GM23248 (cell line): ENCODE measurements at regions not wholly inside any gene's neighbourhood (a gene's known extent, or its start where the extent isn't known, plus 50 kb on each side); places are given as distances from the start of the nearest gene placed in this dataset.
"Not testable (repeated sequence)": the region's sequence is repeated elsewhere in the genome, so short reads cannot be mapped to it uniquely, and the experiment has no call there.

Experiments
- EZH2 ChIP-seq: fragments of 200-600 bp; sonication (generic); IDR thresholded peaks from 2 replicates; pipeline ENCODE4 v1.6.1; 2018; ENCODE audit warnings: antibody characterized with exemption, mild to moderate bottlenecking; ENCODE audit not compliant: insufficient read depth, poor library complexity, severe bottlenecking
- EZH2phosphoT487 ChIP-seq: fragments of 200-600 bp; sonication (generic); IDR thresholded peaks from 2 replicates; pipeline ENCODE4 v1.6.1; 2018; ENCODE audit warnings: antibody characterized with exemption, moderate library complexity, mild to moderate bottlenecking, low read depth; ENCODE audit not compliant: insufficient read depth

GRCh38 chr6:86681140-86681539, 256.2 kb upstream of the HTR1E start:
- TF ChIP-seq EZH2, EZH2phosphoT487: not testable (repeated sequence)
